GM19372 (cell line): ENCODE measurements at regions not wholly inside any gene's neighbourhood (a gene's known extent, or its start where the extent isn't known, plus 50 kb on each side); places are given as distances from the start of the nearest gene placed in this dataset.

Experiments
- ATAC-seq: cut with Tn5 transposase; IDR thresholded peaks from one replicate; pipeline ENCODE4 v1.9.1; 2021; ENCODE audit warnings: mild to moderate bottlenecking, low read depth, moderate library complexity; ENCODE audit not compliant: unreplicated experiment

- ATAC-seq = no peak
These were observed 390.9 kb upstream of the PRICKLE1 start for GRCh38 chr12:42980441-42980840.

DNA sequence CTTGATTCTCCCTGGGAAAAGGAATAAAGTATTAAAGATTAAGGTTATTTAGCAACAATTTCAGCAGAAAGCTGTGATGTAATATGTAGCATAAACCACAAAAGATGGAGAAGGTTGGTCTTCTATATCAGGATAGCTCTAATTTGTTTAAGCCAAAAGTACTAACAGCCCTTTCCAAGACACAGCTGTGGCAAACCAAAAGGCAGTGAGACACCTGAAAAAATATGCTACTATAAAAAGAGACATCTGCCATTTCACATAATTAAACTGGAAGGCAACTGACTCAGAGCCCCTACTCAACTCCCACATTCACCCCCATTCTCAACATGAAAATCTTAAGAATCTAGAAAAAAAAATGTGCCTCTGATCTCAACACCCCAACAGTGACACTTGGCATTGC lies 390.2 kb upstream of the PRICKLE1 start:
- ATAC-seq = no peak

DNA sequence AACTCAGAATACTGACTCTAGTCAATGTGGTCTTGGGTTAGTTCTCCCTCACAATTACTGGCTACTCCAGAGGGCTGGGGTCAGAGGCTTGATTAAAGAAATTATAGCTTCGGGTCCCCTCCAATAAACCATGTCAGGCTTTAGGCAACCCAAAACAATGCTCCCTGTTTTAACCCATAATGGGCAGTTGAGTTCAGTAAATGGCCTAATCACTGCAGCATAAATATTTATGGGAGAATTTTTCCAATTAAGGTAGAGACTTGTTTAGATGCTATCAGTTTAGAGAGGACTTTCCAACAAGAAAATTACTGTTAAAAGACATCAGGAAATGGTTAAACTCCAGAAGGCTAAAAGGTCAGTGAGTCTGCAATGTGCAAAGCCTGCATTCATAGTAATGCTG lies 389.2 kb upstream of the PRICKLE1 start:
- no peak for ATAC-seq

DNA sequence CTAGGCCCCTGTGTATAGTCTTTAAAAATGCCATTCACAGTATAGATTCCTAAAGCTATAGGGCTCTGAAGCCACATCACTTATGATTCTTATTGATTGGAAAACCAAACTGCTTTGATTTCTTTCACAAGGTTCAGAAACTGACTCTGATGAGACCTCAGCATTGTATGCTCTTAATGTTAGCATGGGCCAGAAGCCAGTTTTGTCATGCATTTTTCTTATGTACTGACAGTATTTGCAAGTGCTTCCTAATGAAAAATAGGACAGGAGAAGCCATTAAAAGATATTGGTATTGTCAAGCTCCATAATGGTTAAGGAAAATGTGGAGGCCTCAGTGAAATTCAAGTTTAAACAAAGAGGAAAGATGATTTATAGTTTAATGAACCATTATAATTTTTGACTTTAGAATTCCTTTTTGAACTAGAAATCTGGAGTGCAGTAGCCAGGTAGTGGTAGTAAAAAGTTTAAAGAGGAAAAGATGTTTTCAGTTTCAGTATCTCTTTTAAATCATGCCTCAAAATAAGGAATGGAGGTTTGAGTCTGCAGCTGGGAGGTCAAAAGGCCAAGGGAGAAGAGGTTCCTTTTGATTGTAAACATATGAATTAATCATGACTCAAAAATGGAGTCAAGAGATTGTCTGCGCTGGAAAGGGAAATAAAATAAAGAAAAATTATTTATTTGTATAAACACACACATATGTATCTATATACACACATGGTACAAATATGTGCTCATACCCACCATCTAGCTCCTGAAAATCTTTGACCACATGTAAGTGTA lies 388.1 kb upstream of the PRICKLE1 start:
- ATAC-seq = no peak

DNA sequence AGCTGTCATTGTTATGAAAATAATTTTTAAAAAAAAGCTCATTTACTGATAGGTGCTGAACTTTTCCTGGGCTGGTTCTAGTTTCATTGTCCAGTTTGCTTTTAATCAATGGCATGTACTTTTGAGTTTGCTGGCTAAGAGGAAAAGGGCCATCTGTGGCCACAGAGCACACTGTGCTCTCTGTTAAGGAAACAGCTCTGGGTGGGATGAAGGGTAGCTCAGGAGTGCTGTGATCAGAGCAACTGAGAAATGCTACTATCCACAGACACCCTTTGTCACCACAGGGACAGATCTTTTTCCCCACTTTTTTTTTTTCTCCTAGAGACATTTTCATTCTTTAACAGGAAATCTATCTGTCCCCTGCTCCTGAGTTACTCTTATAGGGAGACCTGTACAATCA lies 387.1 kb upstream of the PRICKLE1 start:
- ATAC-seq = no peak

- ATAC-seq = no peak
These were observed 386.6 kb upstream of the PRICKLE1 start for GRCh38 chr12:42976122-42976521.

DNA sequence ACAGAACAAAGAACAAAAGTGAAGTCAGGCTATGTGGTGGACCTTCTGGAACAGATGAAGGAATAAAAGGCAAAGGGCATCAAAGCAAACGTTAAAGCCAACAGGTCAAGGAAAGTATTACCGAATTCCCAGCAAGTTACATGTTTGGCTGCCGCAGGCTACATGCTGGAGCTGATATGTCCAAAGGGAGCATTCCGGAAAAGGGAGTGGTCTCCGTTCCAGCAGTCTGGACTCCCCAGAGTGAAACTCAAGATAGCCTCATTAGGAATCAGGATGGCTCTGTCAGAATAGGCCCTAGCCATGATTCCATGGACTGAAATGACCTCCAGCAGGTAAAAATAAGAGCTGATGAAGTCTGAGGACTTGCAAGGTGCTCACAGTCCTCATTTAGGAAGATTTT lies 379.8 kb upstream of the PRICKLE1 start:
- ATAC-seq = no peak

DNA sequence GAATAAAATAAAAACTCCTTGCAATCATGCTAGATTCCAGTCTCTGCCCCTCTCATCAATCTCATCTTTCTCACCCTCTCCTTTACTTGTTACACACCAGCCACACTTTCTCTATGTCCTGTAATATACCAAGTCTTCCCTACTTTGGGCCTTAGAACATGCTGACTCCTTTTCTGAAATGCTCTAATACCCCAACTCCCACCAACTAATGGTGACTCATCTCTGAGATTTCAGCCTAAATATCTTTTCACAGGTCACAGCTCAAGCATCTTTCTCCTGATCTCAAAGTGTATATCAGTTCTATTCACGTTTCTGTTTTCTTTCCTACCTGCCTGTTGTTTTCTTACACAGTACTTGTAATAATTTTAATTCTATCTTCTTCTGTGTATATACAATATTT lies 378.9 kb upstream of the PRICKLE1 start:
- no peak for ATAC-seq

DNA sequence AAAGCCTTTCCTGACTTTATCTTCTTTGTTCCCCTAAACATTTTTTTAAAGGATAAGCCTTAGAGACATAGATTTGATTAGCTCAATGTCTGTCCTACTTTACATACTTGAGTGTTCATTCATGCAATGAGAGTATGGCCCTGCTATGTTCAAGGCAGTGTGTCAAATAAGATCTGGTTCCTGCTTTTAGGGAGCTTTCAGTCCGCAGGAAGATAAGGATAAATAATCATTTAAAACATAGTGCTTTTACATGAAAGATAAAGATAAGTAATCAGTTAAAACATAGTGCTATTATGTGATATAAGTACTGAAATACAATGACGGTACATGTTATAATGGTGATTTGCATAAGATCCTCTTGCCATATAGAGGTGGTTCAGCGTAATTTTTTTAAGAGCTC lies 378.3 kb upstream of the PRICKLE1 start:
- ATAC-seq = no peak

DNA sequence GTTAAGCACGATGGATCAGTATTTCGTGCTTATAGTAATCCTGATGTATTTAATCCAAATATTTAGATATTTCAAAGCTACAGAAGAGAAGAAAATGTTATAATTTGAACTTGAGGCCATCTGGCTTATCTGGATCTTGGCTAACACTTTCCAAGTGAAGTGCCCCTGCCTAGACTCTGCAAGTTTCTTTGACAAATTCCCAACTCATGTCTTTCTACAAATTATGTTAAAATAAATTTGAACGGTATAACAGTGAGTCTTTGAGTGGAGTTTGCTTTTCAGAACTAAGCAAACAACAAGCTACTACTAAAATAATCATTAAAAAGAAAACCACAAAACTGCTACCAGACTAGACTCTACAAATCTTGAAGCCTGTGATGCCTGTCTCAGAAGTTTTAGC lies 374.4 kb upstream of the PRICKLE1 start:
- ATAC-seq = no peak

DNA sequence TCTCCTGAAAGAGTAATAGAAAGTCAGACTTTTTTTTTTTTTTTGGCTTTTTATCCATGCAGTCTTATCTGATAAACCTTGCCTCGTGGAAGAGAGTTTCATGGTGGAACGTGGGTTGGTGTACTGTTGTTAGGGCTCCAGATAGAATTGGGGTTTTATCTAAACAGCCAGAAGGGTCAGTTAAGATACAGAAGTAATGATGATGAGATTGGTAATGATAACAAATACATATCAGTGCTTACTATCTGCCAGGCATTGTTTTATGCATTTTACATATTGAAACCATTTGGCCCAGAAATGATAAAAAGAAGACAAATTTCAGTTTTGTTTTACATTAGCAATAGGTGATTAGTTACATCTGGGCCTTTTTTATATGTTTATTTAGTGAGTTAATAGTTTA lies 372.8 kb upstream of the PRICKLE1 start:
- no peak for ATAC-seq

GRCh38 chr12:42961395-42961794 lies 371.8 kb upstream of the PRICKLE1 start:
- no peak for ATAC-seq

DNA sequence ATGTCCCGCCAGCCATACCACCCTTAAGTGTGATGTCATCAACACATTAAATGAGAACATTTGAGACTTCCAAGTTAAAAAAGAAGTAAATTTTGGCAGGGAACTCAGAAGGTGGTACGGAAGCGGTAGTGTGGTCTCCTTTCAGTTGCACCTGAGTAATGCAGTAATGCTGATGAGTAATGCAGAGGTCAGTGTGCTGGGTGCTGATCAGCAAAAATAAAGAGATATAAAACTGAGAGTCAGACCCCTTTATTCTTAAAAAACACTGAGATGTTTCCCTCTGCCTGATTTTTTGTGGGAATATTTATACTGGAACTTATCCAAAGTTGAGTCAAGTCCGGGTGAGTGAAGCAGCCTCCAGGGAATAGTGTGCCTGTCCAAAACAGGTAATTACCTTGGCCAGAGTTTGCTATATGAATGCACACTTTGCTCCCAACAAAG lies 370.6 kb upstream of the PRICKLE1 start:
- ATAC-seq = no peak

GRCh38 chr12:42958291-42958674 lies 368.7 kb upstream of the PRICKLE1 start:
- no peak for ATAC-seq

DNA sequence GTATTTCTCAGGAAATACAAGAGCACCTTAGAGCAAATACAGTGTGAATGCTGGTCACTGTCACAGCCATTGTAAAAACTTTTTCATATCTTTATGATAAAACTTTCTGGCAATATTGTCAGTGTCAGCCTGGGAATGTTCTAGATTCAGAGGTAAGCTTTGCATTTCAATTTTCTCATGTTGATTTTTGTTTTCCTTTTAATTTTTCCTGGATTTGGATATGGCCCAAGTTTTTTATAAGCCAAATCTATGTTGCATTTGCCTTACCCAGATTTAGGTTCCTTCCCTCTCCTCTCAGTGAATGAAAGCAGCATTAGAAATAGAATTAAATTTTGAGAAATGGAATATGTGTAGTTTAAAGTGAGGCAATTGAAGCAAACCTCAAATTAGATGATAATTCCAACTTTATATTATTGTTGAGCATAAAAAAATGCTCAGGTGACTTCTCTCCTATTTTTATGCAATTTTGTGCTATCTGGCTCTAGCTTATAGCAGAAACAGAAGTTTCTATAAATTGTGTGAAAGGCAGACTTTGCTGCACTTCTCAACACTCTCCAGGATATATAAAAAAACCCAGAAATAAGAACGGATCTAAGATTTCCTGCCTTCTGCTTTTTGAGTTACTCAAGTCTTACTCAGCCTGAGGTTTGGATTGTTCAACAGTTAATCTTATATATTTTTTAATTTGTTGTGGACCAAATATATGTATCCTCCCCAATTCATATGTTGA lies 368.2 kb upstream of the PRICKLE1 start:
- no peak for ATAC-seq

GRCh38 chr12:42957136-42957535 lies 367.6 kb upstream of the PRICKLE1 start:
- ATAC-seq = no peak

GRCh38 chr12:42953021-42953420 lies 363.5 kb upstream of the PRICKLE1 start:
- ATAC-seq = no peak

- no peak for ATAC-seq
These were observed 357.4 kb upstream of the PRICKLE1 start for GRCh38 chr12:42946871-42947381.

DNA sequence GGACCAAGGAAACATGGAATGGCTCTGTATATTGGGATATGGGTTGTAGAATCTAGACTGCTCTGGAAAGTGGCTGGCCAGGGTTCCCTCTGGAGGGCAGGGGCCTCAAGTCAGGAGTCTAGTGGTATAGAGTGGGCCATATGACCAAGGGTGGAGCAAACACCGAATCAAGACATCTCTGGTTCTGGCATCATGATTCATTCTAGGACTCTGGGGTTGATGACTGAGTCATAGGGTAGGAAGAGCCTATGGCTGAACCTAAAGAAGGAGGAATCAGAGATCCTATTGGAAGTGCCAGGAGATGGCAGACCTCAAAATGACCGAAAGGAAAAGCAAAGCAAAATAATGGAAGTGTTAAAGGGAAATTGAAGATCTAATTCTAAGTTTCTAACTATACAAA lies 356.4 kb upstream of the PRICKLE1 start:
- ATAC-seq = no peak

GRCh38 chr12:42944516-42944915 lies 355.0 kb upstream of the PRICKLE1 start:
- no peak for ATAC-seq

- ATAC-seq = no peak
These were observed 347.4 kb upstream of the PRICKLE1 start for GRCh38 chr12:42936991-42937390.

- ATAC-seq = no peak
These were observed 346.7 kb upstream of the PRICKLE1 start for GRCh38 chr12:42936260-42936659.
